ENCODE measurements at regions not wholly inside any gene's neighbourhood (a gene's known extent, or its start where the extent isn't known, plus 50 kb on each side); places are given as distances from the start of the nearest gene placed in this dataset.
"Not testable (repeated sequence)": the region's sequence is repeated elsewhere in the genome, so short reads cannot be mapped to it uniquely, and the experiment has no call there.

DNA sequence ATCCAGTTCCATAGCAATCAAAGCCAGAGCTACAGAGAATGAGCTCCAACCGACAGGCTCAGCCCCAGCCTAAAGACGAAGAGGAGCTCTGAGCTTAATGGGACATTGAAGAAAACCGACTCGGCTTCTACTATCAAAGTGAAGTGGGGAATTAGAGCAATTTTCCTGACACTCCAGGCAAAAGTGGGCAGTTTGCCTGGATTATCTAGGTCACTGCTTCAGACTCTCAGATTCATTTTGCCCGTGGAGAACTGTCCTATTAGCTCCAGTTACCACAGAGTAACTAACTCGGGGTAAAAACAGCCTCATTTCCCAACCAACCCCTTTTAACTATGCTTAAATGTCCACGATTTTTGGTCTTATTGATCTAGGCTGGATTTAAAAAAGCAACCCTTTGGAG lies 592.1 kb upstream of the NRSN1 start:
- DNase-seq, result no peak

DNA sequence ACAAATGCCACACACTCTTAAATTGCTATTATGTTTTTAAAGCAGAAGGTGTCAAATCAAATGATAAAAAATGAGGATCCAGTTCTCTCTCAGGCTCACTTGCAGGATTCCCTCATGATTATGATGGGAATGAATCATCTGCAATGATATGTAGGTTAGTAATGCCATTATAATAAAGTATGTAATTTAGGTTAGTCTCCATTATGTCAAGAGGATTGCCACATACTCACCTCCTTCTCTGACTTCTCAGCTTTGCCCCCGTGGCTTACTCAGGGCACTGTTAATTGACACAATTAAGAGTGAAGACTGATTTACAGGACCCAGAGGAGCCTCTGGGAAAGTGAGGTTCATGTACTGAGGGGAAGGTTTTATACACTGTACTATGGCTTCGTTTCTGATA lies 591.7 kb upstream of the NRSN1 start:
- DNase-seq, result no peak

DNA sequence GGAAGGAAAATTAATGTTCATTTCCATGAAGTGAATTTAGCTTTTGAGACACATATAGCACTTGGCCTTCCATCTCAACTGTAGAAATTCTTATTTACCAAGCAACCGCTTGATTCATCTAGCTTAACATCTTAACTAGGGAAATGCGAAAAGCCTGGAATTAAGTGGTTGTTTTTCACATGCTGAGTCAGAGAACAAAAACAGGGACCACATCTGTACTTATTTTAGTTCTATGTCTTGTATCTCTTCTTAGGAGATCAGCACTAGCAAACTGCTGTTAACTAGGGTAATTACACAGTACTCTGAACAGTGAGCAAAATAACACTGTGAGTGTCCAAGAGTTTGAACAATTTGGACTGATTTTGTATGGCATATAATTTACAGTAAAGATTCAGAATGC lies 590.9 kb upstream of the NRSN1 start:
- DNase-seq, result no peak

DNA sequence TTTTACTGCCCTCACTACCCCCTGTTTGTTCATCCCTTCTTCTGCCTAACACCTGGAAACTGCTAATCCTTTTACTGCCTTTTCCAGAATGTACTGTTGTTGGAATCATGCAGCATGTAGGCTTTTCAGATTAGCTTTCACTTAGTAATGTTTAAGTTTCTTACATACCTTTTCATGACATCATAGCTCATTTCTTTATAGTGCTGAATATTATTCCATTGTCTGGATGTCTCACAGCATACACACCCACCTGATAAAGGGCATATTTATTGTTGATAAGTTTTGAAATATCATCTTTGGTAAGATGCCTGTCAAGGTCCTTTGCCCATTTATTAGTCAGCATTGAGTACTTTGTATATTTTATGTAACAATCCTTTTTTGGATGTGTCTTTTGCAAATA lies 588.2 kb upstream of the NRSN1 start:
- no peak for DNase-seq

DNA sequence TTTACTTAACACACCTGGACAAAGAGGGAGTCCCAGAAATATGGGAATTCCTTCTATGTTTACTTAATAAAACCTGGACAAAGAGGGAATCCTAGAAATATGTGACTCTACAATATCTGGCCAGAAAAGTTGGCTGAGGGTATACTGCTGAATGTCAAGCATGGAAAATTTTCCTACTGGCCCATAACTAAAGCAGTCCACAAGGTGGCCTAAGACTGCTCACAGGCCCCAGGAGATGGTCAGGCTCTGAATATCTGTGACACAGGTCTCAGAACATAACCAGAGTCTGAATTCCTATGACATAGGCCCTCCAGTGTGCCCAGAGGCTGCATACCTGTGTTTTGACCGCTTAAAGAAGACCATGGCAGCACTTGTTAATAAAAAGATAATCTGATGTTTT lies 578.2 kb upstream of the NRSN1 start:
- DNase-seq, result peak; percentile 5

DNA sequence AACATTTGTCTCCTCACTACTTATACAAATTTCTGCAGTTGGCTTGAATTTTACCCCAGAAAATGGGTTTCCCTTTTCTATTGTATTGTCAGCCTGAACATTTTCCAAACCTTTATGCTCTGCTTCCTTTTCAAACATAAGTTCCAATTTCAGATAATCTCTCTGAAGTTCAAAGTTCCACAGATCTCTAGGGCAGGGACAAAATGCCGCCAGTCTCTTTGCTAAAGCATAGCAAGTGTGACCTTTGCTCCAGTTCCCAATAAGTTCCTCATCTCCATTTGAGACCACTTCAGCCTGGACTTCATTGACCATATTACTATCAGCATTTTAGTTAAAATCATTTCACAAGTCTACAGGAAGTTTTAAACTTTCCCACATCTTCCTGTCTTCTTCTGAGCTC lies 571.1 kb upstream of the NRSN1 start:
- not testable (repeated sequence) for DNase-seq

DNA sequence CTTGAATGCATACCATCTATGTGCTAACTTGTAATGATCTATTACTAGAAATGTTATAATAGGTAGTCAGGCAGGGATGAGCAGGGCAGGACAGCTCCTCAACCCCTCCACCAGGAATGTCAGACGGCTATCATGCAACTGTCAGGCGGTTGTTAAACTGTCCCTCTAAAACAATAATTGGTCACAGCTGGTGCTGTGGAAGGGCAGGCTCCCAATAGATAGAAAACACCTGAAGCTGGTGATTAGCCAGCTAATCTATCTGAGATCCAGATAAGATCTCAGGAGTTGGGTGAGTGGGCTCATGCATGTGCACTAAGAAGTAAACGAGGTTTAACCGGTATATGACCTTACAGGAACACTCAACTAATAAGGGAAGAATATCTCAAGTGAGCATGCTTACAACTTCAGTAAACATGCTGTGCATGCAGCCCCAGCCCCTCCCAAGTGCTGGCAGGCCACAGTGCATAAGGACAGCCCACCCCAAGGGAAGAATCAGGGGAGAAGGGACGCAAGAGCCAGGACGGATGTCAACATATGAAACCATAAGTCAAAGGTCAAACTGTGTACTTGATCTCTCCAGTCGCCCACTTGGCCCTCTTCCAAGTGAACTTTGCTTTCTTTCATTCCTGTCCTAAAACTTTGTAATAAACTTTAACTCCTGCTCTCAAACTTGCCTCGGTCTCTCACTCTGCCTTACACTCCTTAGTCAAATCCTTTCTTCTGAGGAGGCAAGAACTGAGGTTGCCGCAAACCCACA lies 566.2 kb upstream of the NRSN1 start:
- no peak for DNase-seq

DNA sequence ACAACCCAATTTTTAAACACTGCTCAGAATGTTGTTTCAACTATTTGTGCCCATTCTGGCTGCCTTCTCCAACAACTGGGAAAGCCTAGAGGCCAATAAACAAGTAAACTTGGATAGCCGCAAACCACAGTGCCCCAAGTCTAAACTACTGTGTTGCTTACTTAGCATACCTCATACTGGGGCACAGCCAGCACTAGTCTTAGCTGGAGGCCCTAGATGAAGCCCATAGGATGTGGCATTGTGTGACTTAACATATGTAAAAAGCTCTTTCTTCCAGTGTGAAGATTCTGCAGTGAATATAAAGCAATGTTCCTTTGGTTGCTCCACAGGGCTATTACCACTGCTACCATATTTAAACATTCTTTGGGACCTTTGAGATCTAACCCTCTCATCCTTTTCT lies 564.3 kb upstream of the NRSN1 start:
- DNase-seq, result no peak

DNA sequence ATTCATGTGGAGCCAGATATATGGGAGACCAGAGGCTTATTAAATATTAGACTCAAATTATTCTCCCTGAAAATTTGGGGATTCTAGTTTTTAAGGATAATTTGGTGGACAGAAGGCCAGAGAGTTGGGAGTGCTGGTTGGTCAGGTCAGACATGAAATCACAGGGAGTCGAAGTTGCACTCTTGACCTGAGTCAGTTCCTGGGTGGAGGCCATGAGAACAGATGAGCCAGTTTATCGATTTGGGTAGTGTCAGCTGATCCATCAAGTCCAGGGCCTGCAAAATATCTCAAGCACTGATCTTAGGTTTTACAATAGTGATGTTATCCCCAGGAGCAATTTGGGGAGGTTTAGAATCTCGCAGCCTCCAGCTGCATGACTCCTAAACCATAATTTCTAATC lies 563.5 kb upstream of the NRSN1 start:
- DNase-seq, result no peak

DNA sequence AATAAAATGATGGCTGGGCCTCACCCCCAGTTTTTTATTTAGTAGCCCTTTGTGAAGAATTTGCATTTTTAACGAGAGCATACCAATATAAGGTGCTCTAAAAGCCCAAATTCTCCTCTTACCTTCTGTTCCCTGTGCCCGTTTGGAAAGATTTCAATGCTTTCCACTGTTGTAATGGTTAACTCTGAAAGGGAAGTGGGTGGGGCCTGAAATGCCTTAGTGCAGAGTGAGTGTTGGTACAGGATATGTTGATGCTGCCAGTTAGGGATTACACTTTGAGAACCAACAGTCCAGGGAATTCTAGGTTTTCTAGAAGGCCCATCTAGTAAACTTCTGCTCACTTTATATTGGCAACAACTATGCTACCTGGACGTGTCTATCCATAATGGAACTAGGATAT lies 562.7 kb upstream of the NRSN1 start:
- DNase-seq, result no peak

DNA sequence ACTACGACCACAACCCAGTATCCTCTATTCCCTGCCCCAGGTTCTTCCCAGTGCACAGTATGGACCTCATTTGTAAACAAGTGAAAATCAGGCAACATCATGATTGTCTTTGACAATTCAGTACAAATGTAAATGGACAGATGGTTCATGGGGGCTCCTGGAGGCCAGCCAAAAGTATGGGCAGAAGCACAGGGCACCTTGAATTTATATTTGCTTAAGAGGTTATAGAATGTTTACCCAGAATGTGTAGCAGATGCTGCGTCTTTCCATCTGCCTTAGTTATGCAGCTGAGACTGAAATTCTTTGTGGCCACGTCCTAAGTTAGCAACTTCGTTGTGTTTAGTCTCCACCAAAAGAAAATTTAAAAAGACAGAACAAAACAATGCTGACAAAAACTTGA lies 559.6 kb upstream of the NRSN1 start:
- peak; percentile 30 for DNase-seq

DNA sequence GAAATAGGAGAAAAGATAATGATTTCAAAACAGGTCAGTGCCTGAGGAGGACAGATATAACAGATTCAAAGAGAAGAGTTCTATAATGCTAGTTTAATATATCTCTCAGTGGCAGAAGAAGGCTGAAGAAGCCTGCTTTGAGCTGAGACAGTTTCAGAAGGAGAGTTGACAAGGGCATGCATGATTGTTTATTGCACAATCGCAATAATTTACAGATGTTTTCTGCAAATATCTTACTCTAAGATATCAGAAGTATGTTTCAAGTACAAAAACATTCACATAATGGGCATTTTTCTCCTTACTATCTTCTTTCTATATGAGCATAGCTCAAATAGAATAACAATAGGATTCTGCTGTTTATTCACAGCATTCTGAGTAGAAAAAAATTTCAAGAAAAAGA lies 557.7 kb upstream of the NRSN1 start:
- DNase-seq, result no peak

DNA sequence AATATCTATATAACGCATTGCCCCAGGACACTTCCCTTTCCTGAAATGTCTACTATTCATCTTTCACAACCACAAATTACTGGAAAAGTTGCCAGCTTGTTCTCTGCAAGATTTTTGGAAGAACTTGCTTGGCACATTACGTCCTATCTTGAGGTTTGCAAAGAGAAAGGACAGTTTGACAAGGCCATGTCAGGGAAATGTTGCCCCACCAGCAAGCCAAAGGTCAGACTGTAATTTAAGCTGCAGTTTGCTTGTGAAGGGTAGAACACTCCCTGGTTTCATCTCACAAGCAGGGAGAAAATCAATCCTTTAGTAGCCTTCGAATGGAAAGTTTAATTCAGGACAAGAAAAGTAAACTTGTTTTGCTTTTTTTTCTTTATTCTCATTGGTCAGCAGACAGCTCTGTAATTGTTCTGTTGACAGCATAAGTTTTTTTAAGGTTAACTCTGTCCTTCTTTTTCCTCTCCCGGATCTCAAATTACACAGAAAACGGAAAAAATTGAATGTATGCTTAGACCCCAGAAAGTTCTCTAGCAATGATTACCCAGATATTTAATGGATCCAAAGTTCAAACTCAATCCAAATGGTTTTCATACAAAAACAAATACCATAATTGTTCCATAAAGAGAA lies 541.8 kb upstream of the NRSN1 start:
- DNase-seq, result no peak

DNA sequence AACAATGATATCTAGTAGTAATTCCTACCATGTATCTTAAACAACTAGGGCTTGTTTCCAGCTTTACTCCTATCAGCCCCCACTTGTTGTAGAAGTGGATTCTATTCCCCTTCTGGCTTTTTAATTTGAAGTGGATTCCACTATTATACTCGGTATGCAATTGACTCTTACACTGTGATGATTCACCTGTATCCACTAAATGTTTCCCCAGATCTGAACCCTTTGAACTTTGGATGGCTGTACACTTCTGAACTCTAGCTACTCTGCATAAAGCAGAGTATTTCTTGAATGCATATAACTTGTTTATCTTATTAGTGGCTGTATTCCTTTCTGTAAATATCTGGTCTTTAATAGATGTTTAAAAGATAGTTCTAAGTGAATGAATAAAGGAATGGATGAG lies 538.4 kb upstream of the NRSN1 start:
- no peak for DNase-seq

DNA sequence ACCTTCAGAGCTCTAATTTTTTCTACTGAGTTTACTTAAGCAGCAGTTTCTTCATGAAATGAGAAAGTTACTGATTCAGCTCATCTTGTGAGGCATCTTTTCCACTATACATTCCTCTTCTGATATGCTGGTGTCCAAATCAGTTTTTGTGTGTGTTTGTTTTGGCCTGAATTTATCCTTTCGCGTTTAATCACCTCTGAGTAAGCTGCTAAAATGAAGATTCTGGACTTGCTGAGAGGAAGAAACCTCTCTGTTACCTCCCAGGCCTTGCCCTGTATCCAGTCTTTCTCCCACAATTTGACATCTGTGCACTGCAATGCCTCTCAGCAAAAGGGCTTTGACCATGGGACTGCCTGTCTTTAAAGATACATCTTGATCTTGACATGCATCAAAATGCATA lies 536.2 kb upstream of the NRSN1 start:
- DNase-seq, result no peak

DNA sequence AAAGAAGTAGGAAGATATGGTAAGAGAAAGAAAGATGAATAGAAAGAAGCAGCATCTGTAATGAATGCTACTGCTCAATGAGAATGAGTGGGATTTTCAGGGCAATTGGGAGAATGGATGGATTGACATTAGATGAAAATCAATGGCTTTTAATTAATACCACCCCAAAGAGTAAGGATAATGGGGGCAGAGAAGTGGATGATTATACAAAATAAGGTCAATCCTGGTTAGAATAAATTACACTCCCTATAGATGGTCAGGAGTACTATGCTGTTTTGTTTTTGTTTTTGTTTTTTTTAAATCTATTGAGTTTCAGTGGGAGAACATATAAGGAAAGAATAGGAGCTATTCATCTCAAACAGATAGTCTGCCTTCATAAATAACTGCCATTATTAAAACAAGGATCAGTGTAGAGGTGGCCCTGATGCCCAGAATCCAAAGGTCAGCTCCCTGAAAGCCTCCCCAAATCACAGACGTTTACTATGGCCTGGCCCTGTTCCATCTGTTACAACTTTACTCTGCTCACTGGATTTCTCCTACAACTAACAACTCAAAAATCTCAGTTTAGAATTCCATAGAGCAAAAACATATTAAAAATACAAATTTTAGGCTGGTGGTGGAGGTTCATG lies 535.4 kb upstream of the NRSN1 start:
- DNase-seq, result no peak

DNA sequence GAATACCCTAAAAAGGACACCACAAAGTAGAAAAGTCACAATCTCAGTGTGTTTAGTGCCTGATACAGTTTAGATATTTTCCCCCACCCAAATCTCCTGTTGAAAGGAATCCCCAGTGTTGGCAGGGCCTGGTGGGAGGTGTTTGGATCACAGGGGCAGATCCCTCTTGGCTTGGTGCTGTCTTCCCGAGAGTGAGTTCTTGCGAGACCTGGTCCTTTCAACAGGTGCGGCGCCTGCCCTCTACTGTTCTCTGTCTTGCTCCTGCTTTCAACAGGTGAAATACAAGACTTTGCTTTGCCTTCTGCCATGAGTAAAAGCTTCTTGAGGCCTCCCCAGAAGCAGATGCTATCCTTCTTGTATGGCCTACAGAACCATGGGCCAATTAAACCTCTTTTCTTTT lies 534.3 kb upstream of the NRSN1 start:
- DNase-seq, result no peak

DNA sequence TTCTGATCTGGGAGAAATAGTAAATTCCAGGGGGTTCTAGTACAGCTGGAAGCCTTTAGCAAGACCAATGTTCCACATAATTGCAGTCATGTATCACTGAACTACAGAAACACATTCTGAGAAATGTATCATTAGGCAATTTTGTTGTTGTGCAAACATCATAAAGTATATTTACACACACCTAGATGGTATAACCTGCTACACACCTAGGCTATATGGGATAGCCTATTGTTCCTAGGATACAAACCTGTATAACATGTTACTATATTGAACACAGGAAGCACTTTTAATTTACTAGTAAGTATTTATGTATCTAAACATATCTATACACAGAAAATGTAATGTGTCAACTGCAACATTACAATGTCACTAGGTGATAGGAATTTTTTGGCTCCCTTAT lies 525.9 kb upstream of the NRSN1 start:
- DNase-seq, result no peak

DNA sequence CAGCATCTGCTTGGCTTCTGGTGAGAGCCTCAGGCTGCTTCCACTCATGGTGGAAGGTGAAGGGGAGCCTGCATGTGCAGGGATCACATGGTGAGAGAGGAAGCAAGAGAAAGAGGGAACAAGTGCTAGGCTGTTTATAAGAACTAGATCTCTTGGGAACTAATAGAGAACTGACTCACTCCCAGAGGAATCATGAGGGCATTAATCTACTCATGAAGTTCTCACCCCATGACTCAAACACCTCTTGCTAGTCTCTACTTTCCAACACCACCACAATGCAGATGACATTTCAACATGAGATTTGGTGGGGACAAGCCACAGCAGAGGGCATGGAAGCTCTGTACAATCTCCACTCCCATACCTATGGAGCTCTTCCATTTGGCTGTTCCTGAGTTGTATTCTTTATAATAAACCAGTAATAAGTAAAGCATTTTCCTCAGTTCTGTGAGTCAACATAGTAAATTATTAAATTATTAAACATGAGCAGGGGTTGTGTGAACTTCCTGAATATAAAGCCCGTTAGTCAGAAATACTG lies 524.1 kb upstream of the NRSN1 start:
- DNase-seq, result no peak

DNA sequence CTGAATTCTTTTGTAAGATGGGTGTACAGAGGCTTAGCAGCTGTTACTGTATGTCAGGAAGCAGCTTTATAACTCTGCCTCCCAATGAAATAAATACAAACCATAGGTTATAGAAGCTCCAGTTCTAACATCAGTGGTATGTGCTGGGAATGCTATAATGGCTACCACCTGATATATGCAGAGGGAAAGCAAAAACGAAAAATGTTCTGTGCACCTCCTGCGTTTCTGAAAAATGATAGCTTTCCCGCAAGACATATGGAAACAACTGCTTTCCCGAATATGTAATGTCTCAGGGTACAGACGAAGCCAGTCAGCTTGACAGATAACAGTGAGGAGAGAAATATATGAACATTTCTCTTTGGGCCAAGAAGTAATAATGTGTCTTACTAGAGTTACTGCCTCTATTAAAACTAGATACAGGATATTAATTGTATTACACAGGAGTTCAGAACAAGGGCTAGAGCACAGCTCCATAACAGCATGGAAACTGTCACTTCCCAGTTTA lies 517.0 kb upstream of the NRSN1 start:
- no peak for DNase-seq

DNA sequence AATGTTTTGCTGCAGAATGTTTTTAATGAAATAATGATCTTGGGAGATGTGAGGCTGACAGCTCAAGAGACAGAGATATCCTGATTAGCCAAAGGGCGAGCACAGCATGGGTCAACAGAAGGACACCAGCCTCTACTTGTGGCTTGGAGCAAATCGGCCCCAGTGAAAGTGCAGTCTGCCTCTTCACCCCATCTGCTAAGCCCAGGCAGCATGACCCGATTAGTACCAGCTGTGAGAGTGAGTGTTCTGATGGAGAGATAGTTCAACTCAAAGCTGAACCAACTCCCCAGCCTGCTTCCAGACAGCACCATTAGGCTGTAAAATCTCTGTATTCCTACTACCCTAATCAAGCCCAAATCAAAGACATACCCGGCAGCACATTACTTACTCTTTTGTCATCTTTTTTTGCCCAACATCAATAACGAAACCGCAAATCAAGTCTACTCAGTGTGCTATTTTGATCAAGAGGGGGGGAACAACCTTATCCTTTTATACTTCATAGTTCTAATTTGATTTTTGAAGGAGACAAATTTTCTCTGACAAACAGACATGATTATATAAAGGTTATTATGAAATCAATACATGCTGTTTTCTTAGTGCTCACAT lies 514.1 kb upstream of the NRSN1 start:
- DNase-seq, result no peak

DNA sequence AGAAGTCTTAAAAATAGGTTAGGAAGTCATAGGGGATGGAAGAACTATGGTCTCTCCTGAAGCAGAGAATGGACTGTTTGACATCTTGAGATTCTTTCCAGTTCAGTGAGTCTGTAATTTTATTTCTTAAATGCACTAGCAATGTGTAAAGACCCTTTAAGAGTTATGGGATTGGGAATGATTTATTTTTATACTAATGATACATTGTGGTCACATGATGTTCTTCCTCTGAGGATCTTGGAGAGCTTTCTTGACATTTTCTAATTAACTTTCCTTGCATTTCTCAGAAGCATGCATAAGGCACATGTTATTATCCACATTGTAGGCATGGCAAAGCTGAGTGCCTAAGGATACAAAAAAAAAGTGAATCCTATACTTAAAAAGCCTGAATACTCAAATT lies 507.6 kb upstream of the NRSN1 start:
- no peak for DNase-seq

DNA sequence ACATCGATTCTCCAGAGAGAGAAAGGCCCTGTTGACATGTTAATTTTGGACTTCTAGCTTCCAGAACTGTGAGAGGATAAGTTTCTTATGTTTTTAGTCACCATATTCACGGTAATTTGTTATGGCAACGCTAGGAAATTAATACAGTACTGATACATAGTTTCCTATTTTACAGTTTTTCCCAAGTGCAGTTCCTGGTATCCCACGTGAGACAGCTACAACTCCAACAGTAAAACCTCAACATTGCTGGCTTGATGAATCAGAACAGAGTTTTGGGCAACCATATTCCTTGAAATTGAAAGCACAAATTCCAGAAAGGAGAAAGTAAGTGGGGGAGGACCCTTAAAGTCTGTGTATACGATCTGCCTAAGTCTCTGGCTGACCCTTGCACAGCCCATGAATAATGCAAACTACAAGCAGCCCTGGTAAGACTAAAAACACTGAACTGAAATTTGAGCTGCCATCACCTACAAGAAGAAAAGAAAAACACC lies 505.1 kb upstream of the NRSN1 start:
- no peak for DNase-seq

All from DMS153 (cell line).